Neural cell (in vitro differentiated cells): ENCODE measurements at regions not wholly inside any gene's neighbourhood (a gene's known extent, or its start where the extent isn't known, plus 50 kb on each side); places are given as distances from the start of the nearest gene placed in this dataset.

ENCODE experiments used
- H2AFZ ChIP-seq: fragments of 200-600, 300-800 bp; sonication (generic), shearing (Covaris generic); 2 replicates; pipeline ENCODE4 v1.6.0; 2014; ENCODE audit warnings: low read depth, mild to moderate bottlenecking, antibody characterized with exemption, low read length, moderate library complexity
- H3F3A ChIP-seq: fragments of 200-600 bp; shearing (Covaris generic); 2 replicates; pipeline ENCODE4 v1.6.1; 2016; ENCODE audit warnings: mild to moderate bottlenecking, moderate library complexity, mixed read lengths, antibody characterized with exemption, low read length; ENCODE audit not compliant: insufficient read depth, poor library complexity, severe bottlenecking
- H3K27ac ChIP-seq: fragments of 200-600, 300-800 bp; sonication (generic), shearing (Covaris generic); 2 replicates; pipeline ENCODE4 v1.5.1; 2014; ENCODE audit warnings: mild to moderate bottlenecking, low read length, moderate library complexity
- H3K27me3 ChIP-seq: fragments of 300-800, 200-600 bp; sonication (generic), shearing (Covaris generic); 2 replicates; pipeline ENCODE4 v1.6.0; 2014; ENCODE audit warnings: mild to moderate bottlenecking, low read depth, low read length, moderate library complexity; ENCODE audit not compliant: insufficient read depth
- H3K36me3 ChIP-seq: fragments of 300-800, 200-600 bp; sonication (generic), shearing (Covaris generic); 2 replicates; pipeline ENCODE4 v1.5.1; 2014; ENCODE audit warnings: mild to moderate bottlenecking, antibody characterized with exemption, low read length, moderate library complexity; ENCODE audit not compliant: insufficient read depth
- H3K4me2 ChIP-seq: fragments of 300-800, 200-600 bp; sonication (generic), shearing (Covaris generic); 2 replicates; pipeline ENCODE4 v1.6.0; 2014; ENCODE audit warnings: mild to moderate bottlenecking, low read length
- H3K4me3 ChIP-seq: fragments of 300-800, 200-600 bp; sonication (generic), shearing (Covaris generic); 2 replicates; pipeline ENCODE4 v1.5.1; 2014; ENCODE audit warnings: mild to moderate bottlenecking, low read length, moderate library complexity
- H3K79me2 ChIP-seq: fragments of 200-600 bp; shearing (Covaris generic); replicated peaks from 2 replicates; pipeline ENCODE4 v1.6.0; 2014; ENCODE audit warnings: mild to moderate bottlenecking, low read length, moderate library complexity; ENCODE audit not compliant: insufficient read depth
- H3K9ac ChIP-seq: fragments of 300-800, 200-600 bp; sonication (generic), shearing (Covaris generic); 2 replicates; pipeline ENCODE4 v1.6.1; 2016; ENCODE audit warnings: mild to moderate bottlenecking, low read length, mixed read lengths
- H3K9me2 ChIP-seq: fragments of 200-600 bp; shearing (Covaris generic); 2 replicates; pipeline ENCODE4 v1.6.1; 2016; ENCODE audit warnings: mild to moderate bottlenecking, low read length, mixed read lengths; ENCODE audit not compliant: insufficient read depth
- H3K9me3 ChIP-seq: fragments of 200-600, 300-800 bp; sonication (generic), shearing (Covaris generic); 2 replicates; pipeline ENCODE4 v1.6.1; 2016; ENCODE audit warnings: mild to moderate bottlenecking, mixed run types, low read length, moderate library complexity, mixed read lengths
- H4K20me1 ChIP-seq: fragments of 200-600 bp; shearing (Covaris generic); 2 replicates; pipeline ENCODE4 v1.6.1; 2016; ENCODE audit warnings: mild to moderate bottlenecking, mixed run types; ENCODE audit not compliant: insufficient read depth
- EP300 ChIP-seq: fragments of 450-650 bp; conservative IDR thresholded peaks from 2 replicates; pipeline ENCODE4 v1.6.1; 2014; ENCODE audit warnings: antibody characterized with exemption, mild to moderate bottlenecking, moderate library complexity; ENCODE audit not compliant: poor library complexity, severe bottlenecking
- EZH2 ChIP-seq: fragments of 200-600, 300-800 bp; shearing (Covaris generic), sonication (generic); IDR thresholded peaks from 2 replicates; pipeline ENCODE4 v1.6.1; 2014; ENCODE audit warnings: antibody characterized with exemption, low read length, borderline replicate concordance, mild to moderate bottlenecking; ENCODE audit not compliant: insufficient read depth, poor library complexity, severe bottlenecking
- MXI1 ChIP-seq: fragments of 450-650 bp; conservative IDR thresholded peaks from 2 replicates; pipeline ENCODE4 v1.6.1; 2014; ENCODE audit warnings: antibody characterized with exemption, mild to moderate bottlenecking; ENCODE audit not compliant: poor library complexity, severe bottlenecking
- POLR2AphosphoS5 ChIP-seq: IDR thresholded peaks from 2 replicates; pipeline ENCODE4 v1.6.1; 2012
- RAD21 ChIP-seq: fragments of 450-650 bp; conservative IDR thresholded peaks from 2 replicates; pipeline ENCODE4 v1.6.1; 2014; ENCODE audit warnings: antibody characterized with exemption, mild to moderate bottlenecking, moderate library complexity
- REST ChIP-seq: IDR thresholded peaks from 2 replicates; pipeline ENCODE4 v1.6.1; 2012; ENCODE audit warnings: borderline replicate concordance
- SMC3 ChIP-seq: fragments of 450-650 bp; conservative IDR thresholded peaks from 2 replicates; pipeline ENCODE4 v1.6.1; 2014; ENCODE audit warnings: antibody characterized with exemption, mild to moderate bottlenecking, moderate library complexity; ENCODE audit not compliant: poor library complexity
- TAF1 ChIP-seq: IDR thresholded peaks from 2 replicates; pipeline ENCODE4 v1.6.1; 2012; ENCODE audit warnings: low read depth
- TF ChIP-seq, protein P1 (sequence below): fragments of 450-650 bp; IDR thresholded peaks from 2 replicates; pipeline ENCODE4 v1.5.1; 2014; ENCODE audit warnings: antibody characterized with exemption, mild to moderate bottlenecking, moderate library complexity; ENCODE audit not compliant: poor library complexity, severe bottlenecking

GRCh38 chr16:7111265-7111664 is 221.4 kb upstream of the RBFOX1 start:
- H3K4me3 ChIP-seq: no peak overlapping the region
- H3K9me3 ChIP-seq: no peaks in the 10 kb centered on the region
- H3K36me3 ChIP-seq: no peaks in the 10 kb centered on the region

DNA sequence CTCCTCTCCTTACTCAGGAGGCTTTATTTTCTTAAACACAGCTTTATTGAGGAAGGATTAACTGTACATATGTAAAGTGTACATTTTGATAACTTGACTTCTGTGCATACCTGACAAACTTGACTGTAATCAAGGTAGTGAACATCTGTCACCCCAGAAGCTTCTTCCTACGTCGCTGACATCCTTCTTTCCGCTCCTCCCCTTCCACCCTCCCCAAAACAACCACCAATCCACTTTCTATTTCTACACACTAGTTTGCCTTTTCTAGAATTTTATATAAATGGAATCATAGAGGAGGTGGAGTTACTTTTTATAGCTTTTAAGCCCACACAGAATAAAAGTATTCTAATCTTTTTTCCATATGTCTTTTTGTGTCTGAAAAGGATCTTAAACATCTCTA is 225.2 kb upstream of the RBFOX1 start:
- TF ChIP-seq TAF1: no peak
- TF ChIP-seq EP300: no peak
- TF ChIP-seq POLR2AphosphoS5: no peak
- TF ChIP-seq REST: no peak
- TF ChIP-seq SMC3: no peak
- no peak for TF ChIP-seq MXI1
- TF ChIP-seq RAD21: no peak
- TF ChIP-seq EZH2: no peak
- TF ChIP-seq, protein P1, sequence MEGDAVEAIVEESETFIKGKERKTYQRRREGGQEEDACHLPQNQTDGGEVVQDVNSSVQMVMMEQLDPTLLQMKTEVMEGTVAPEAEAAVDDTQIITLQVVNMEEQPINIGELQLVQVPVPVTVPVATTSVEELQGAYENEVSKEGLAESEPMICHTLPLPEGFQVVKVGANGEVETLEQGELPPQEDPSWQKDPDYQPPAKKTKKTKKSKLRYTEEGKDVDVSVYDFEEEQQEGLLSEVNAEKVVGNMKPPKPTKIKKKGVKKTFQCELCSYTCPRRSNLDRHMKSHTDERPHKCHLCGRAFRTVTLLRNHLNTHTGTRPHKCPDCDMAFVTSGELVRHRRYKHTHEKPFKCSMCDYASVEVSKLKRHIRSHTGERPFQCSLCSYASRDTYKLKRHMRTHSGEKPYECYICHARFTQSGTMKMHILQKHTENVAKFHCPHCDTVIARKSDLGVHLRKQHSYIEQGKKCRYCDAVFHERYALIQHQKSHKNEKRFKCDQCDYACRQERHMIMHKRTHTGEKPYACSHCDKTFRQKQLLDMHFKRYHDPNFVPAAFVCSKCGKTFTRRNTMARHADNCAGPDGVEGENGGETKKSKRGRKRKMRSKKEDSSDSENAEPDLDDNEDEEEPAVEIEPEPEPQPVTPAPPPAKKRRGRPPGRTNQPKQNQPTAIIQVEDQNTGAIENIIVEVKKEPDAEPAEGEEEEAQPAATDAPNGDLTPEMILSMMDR: no peak
- H3K9ac ChIP-seq: no peak overlapping the region
- H3K4me2 ChIP-seq: no peak overlapping the region
- no peaks in the 10 kb centered on the region for H4K20me1 ChIP-seq
- H3K9me2 ChIP-seq: no peaks in the 10 kb centered on the region
- no peak overlapping the region for H2AFZ ChIP-seq
- no peaks in the 10 kb centered on the region for H3K27me3 ChIP-seq
- no peaks in the 10 kb centered on the region for H3K79me2 ChIP-seq
- H3F3A ChIP-seq: no peaks in the 10 kb centered on the region
- no peaks in the 10 kb centered on the region for H3K36me3 ChIP-seq
- H3K9me3 ChIP-seq: no peaks in the 10 kb centered on the region
- no peak overlapping the region for H3K4me3 ChIP-seq
- no peak overlapping the region for H3K27ac ChIP-seq

More at GRCh38 chr16:7111265-7111664, 221.4 kb upstream of the RBFOX1 start:
- Histone ChIP-seq H3F3A (no peaks in the 10 kb centered on the region), H3K4me2 (no peak overlapping the region), H3K27me3 (no peaks in the 10 kb centered on the region), H3K9me2 (no peaks in the 10 kb centered on the region), H2AFZ (no peak overlapping the region), H3K79me2 (no peaks in the 10 kb centered on the region), H4K20me1 (no peaks in the 10 kb centered on the region), H3K27ac (no peak overlapping the region), H3K9ac (no peak overlapping the region)
- TF ChIP-seq TAF1 (no peak), SMC3 (no peak), RAD21 (no peak)
- TF ChIP-seq, protein P1: no peak
